Endothelial cell of umbilical vein (primary cell): ENCODE measurements at regions not wholly inside any gene's neighbourhood (a gene's known extent, or its start where the extent isn't known, plus 50 kb on each side); places are given as distances from the start of the nearest gene placed in this dataset.

Experiments
- CTCF ChIP-seq, 2 donors: IDR thresholded peaks; 1 replicate in 1 of 2; 2 replicates in 1 of 2; pipeline ENCODE4 v1.5.1; 2011; ENCODE audit warnings: low read length in 2 of 2, mild to moderate bottlenecking in 2 of 2, moderate library complexity in 2 of 2, control low read depth in 1 of 2, inconsistent platforms in 1 of 2, low read depth in 1 of 2; ENCODE audit not compliant: insufficient read depth in 1 of 2; ENCODE audit errors: extremely low read depth in 1 of 2
- MYC ChIP-seq: IDR thresholded peaks from one replicate; pipeline ENCODE4 v1.6.1; 2011; ENCODE audit warnings: mild to moderate bottlenecking, low read depth, low read length

GRCh38 chr10:91038971-91039370 is 118.1 kb upstream of the ANKRD1 start:
- TF ChIP-seq CTCF (IDR thresholded peaks at IDR 0.05; ENCODE audit: extremely low read depth in 1 of 2, insufficient read depth in 1 of 2, low read depth in 1 of 2, low read length in 2 of 2) (no peak), MYC (no peak)
